HL-60 (cell line): ENCODE measurements at regions not wholly inside any gene's neighbourhood (a gene's known extent, or its start where the extent isn't known, plus 50 kb on each side); places are given as distances from the start of the nearest gene placed in this dataset.

Experiments
- DNase-seq, 2 experiments: peaks; one replicate each; pipeline ENCODE4 v3.0.0-alpha.2; 2010 to 2020; ENCODE audit warnings: low read depth in 1 of 2, low spot score in 1 of 2
- H3K27ac ChIP-seq: fragments of 250-450 bp; sonication (Bioruptor Pico); replicated peaks from 2 replicates; pipeline ENCODE4 v1.5.1; 2020; ENCODE audit warnings: mild to moderate bottlenecking, moderate library complexity
- H3K27me3 ChIP-seq: fragments of 250-450 bp; sonication (Bioruptor Pico); 2 replicates; pipeline ENCODE4 v1.5.1; 2021; ENCODE audit warnings: mild to moderate bottlenecking, moderate library complexity; ENCODE audit not compliant: insufficient read depth, poor library complexity, severe bottlenecking
- H3K4me3 ChIP-seq: replicated peaks from 2 replicates; pipeline ENCODE4 v1.5.1; 2011; ENCODE audit warnings: mild to moderate bottlenecking, control low read depth, low read length; ENCODE audit not compliant: insufficient read depth
- GABPA ChIP-seq: IDR thresholded peaks from 2 replicates; pipeline ENCODE4 v1.6.1; 2012; ENCODE audit warnings: low read depth
- POLR2AphosphoS5 ChIP-seq: IDR thresholded peaks from 2 replicates; pipeline ENCODE4 v1.6.1; 2012; ENCODE audit warnings: low read depth
- SPI1 ChIP-seq: IDR thresholded peaks from 2 replicates; pipeline ENCODE4 v1.6.1; 2012; ENCODE audit warnings: low read depth, mild to moderate bottlenecking, borderline replicate concordance
- TF ChIP-seq, protein P1 (sequence below): IDR thresholded peaks from 2 replicates; pipeline ENCODE4 v1.6.1; 2012; ENCODE audit warnings: low read depth; ENCODE audit not compliant: insufficient replicate concordance
- TF ChIP-seq, protein P2 (sequence below): IDR thresholded peaks from one replicate; pipeline ENCODE4 v1.5.1; 2011; ENCODE audit warnings: low read length, control low read depth, inconsistent platforms; ENCODE audit not compliant: insufficient read depth

DNA sequence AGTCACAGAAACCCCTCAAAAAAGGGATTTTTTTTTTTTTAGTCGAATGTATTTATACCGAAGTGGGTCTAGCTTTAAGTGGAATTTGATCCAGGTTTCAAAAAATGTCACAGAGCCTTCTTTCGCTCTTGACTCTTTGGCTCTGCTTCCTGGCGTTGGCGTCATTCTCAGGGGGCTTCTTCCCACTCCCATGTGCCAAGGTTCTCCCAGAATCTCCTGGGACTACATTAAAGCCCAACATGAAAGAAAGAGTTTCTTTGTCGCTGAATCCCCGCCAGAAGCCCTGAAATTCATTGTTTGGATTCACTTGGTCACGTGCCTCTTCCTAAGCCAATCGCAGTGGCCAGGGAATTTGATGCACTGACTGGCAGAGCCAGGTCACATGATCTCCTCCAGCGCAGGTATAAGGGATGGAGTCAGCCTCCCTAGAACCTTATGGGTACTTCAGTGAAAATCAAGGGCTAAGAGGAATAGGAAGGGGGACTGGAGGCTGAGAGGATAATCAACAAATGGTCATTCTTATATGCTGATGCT lies 101.2 kb downstream of the RPS24 start:
- Histone ChIP-seq H3K4me3 (no peak overlapping the region), H3K27ac (no peak overlapping the region), H3K27me3 (no peaks in the 10 kb centered on the region)
- TF ChIP-seq POLR2AphosphoS5 (no peak), SPI1 (no peak), GABPA (no peak)
- TF ChIP-seq, protein P1, sequence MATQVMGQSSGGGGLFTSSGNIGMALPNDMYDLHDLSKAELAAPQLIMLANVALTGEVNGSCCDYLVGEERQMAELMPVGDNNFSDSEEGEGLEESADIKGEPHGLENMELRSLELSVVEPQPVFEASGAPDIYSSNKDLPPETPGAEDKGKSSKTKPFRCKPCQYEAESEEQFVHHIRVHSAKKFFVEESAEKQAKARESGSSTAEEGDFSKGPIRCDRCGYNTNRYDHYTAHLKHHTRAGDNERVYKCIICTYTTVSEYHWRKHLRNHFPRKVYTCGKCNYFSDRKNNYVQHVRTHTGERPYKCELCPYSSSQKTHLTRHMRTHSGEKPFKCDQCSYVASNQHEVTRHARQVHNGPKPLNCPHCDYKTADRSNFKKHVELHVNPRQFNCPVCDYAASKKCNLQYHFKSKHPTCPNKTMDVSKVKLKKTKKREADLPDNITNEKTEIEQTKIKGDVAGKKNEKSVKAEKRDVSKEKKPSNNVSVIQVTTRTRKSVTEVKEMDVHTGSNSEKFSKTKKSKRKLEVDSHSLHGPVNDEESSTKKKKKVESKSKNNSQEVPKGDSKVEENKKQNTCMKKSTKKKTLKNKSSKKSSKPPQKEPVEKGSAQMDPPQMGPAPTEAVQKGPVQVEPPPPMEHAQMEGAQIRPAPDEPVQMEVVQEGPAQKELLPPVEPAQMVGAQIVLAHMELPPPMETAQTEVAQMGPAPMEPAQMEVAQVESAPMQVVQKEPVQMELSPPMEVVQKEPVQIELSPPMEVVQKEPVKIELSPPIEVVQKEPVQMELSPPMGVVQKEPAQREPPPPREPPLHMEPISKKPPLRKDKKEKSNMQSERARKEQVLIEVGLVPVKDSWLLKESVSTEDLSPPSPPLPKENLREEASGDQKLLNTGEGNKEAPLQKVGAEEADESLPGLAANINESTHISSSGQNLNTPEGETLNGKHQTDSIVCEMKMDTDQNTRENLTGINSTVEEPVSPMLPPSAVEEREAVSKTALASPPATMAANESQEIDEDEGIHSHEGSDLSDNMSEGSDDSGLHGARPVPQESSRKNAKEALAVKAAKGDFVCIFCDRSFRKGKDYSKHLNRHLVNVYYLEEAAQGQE, result no peak
- TF ChIP-seq, protein P2, sequence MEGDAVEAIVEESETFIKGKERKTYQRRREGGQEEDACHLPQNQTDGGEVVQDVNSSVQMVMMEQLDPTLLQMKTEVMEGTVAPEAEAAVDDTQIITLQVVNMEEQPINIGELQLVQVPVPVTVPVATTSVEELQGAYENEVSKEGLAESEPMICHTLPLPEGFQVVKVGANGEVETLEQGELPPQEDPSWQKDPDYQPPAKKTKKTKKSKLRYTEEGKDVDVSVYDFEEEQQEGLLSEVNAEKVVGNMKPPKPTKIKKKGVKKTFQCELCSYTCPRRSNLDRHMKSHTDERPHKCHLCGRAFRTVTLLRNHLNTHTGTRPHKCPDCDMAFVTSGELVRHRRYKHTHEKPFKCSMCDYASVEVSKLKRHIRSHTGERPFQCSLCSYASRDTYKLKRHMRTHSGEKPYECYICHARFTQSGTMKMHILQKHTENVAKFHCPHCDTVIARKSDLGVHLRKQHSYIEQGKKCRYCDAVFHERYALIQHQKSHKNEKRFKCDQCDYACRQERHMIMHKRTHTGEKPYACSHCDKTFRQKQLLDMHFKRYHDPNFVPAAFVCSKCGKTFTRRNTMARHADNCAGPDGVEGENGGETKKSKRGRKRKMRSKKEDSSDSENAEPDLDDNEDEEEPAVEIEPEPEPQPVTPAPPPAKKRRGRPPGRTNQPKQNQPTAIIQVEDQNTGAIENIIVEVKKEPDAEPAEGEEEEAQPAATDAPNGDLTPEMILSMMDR, result no peak
- no peak for DNase-seq

DNA sequence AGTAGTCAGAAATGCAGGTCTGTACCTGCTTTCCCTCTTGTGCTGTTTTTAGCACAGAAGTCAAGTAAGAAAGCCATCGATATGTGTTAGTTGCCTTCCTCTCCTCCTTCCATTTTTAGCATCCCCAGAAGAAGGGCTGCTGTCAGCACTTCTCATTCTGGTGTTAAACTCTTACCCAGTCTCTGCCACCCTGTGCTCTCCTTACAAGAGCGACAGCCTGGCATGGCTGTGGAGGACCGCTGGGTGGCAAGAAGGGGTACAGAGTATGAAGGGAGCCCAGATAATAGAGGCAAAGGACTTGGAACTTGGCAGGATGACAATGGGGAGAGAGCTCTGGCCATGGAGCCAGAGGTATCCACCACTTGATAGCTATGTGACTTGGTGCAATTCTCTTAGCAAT lies 103.5 kb downstream of the RPS24 start:
- TF ChIP-seq, protein P1, result no peak
- TF ChIP-seq POLR2AphosphoS5 (no peak), SPI1 (no peak), GABPA (no peak)
- TF ChIP-seq, protein P2, result no peak
- Histone ChIP-seq H3K27me3 (no peaks in the 10 kb centered on the region), H3K27ac (no peak overlapping the region)

DNA sequence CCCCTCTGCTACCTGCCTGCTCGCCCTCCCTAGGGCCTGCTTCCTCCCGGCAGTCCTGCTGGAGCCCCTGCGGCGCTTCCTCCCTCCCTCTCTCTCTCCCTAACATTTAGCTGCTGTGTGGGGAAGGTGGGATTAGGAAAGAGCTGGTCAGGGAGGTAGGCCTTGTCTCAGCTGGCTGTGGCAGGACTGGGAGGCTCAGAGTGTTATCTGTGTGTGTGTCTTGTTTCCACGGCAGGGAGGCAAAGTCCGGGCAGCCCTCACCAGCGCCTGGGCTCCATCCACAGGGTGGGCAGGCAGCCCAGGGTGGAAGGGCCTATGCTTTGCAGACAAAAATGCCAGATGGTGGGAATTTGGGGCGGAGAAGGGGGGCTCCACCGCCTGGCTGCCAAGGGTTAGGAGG lies 105.7 kb downstream of the RPS24 start:
- no peak for DNase-seq

More for the DNA sequence above, 103.5 kb downstream of the RPS24 start:
- DNase-seq, result no peak
- no peak overlapping the region for H3K4me3 ChIP-seq

More for the DNA sequence above, 105.7 kb downstream of the RPS24 start:
- Histone ChIP-seq H3K27me3 (no peaks in the 10 kb centered on the region), H3K27ac (no peak overlapping the region), H3K4me3 (no peak overlapping the region)
- TF ChIP-seq GABPA (no peak), POLR2AphosphoS5 (no peak), SPI1 (no peak)
- TF ChIP-seq, protein P1, result no peak
- TF ChIP-seq, protein P2, result no peak
